Motor neuron (in vitro differentiated cells): ENCODE measurements at regions not wholly inside any gene's neighbourhood (a gene's known extent, or its start where the extent isn't known, plus 50 kb on each side); places are given as distances from the start of the nearest gene placed in this dataset.

ENCODE experiments used
- ATAC-seq, 8 experiments: fragments of 200-7000 bp; cut with Tn5 transposase; replicated peaks in 6 of 8; 2 replicates each; pipeline ENCODE4 v1.8.0; 2021; ENCODE audit warnings: mild to moderate bottlenecking in 8 of 8, moderate library complexity in 8 of 8
- H3K27ac ChIP-seq, 2 donors: fragments of 250-450 bp; sonication (Bioruptor Pico); 2 replicates each; pipeline ENCODE4 v1.9.0; 2021; ENCODE audit warnings: antibody characterized with exemption in 2 of 2, mild to moderate bottlenecking in 2 of 2, moderate library complexity in 1 of 2
- H3K4me1 ChIP-seq, 2 donors: fragments of 250-450 bp; sonication (Bioruptor Pico); replicated peaks in 1 of 2; 2 replicates each; pipeline ENCODE4 v1.6.1; 2021; ENCODE audit warnings: antibody characterized with exemption in 2 of 2, mild to moderate bottlenecking in 2 of 2, moderate library complexity in 1 of 2
- H3K4me3 ChIP-seq, 5 donors: fragments of 250-450 bp; sonication (Bioruptor Pico); 2 replicates each; pipeline ENCODE4 v1.9.0; 2021; ENCODE audit warnings: antibody characterized with exemption in 5 of 5, mild to moderate bottlenecking in 5 of 5, moderate library complexity in 4 of 5
- WGBS, 10 experiments: fragments of 450-650 bp; shearing (Covaris generic); methylation state at CpG; one replicate each; pipeline ENCODE4 v1.0.0; 2022; 5-methylcytosine and 5-hydroxymethylcytosine counted together
- in situ Hi-C, 9 experiments: fragments of 400-800 bp; cut with MboI; loops; one replicate each; pipeline ENCODE4 v1.15.0; 2021; ENCODE audit warnings: low sequenced_read_pairs in 9 of 9, low pct_unique_long_range_greater_than_20kb in 2 of 9; ENCODE audit not compliant: unreplicated experiment in 9 of 9

DNA sequence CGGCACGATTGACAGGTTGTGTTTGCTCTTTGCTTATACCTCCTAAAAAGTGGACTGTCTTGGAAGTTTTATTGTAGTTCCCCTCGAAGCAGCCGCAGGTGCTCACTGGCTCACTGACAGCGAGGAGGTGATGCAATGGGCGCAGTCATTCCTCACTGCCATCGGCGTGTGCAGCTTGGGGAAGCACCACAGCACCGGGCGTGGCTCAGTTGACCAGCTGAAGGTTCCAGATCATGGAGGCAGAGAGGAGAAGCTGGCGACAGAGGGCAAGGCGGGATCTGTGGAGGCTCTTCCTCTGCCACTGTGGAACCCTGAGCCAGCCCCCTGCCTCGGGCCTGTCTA, 72.1 kb upstream of the TNRC6C start:
- in situ Hi-C loops: no loop called here
- H3K4me1 ChIP-seq: peaks cover 61 to 66% of the 10 kb centered on the region in 2 donors
- WGBS, 10 experiments: 0 to 80% (median 70%) methylated on average over 1 to 11 of the region's 13 CpGs; no CpG with 5 or more reads in 3 of the 10 experiments
- ATAC-seq: no peak
- H3K4me3 ChIP-seq: no peak overlapping the region
- H3K27ac ChIP-seq: peak overlapping the region in 1 of 2 donors; percentile 89

GRCh38 chr17:77887110-77887463, 71.4 kb upstream of the TNRC6C start:
- WGBS, 10 experiments: 8 to 100% (median 40%) methylated on average over 1 to 2 of the region's 4 CpGs; no CpG with 5 or more reads in 3 of the 10 experiments
- Histone ChIP-seq H3K4me1 (peaks cover 61 to 66% of the 10 kb centered on the region in 2 donors), H3K27ac (peak overlapping the region; percentile 70 to 89), H3K4me3 (no peak overlapping the region)
- in situ Hi-C loops: no loop called here
- ATAC-seq: no peak

DNA sequence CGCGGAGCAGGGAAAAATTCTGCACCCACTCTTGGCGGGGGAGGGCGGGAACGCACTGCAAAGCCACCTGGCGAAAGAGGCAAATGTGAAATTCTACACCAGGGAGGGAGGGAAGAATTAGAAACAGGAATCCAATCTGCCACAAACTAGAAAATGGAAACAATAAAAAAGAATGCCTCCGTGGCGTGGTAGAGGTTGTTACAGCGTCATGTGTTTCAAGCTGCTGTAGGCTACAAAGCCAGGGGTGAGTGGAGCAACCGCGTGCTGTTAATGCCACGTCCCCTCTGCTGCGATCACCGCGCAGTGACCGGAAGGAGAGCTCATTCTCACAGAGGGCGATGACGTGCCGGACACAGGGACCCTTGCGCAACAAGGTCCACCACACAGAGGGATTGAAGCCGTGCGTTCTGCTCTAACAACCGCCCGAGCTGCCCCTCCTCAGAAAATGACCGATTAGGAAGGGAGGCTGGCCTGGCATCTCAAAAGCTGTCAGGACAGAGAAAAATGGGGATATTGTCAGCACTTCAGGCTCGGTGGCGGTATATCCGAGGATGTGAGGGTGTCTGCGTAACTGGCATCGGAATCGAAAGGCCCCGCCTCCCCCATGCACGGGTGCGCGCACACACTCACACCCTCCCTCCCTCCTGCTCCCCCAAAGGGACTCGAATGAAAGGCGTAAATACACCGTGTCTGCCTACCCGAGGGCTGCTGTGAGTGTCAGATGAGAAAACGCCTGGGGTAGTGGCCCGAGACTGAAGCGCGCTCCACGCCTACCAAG, 70.8 kb upstream of the TNRC6C start:
- peak overlapping the region; percentile 4 to 20 (median 18) for H3K4me3 ChIP-seq
- in situ Hi-C loops: no loop called here
- H3K27ac ChIP-seq: peak overlapping the region; percentile 70 to 89
- ATAC-seq: peak; percentile 73 to 89 (median 82)
- 0 to 47% (median 9%) methylated on average over 5 to 30 of the region's 44 CpGs for WGBS, 10 experiments
- peaks cover 61 to 66% of the 10 kb centered on the region in 2 donors for H3K4me1 ChIP-seq

GRCh38 chr17:77888242-77889134, 70.0 kb upstream of the TNRC6C start:
- 25 to 92% (median 55%) methylated on average over 4 to 13 of the region's 13 CpGs; no CpG with 5 or more reads in 1 of the 10 experiments for WGBS, 10 experiments
- in situ Hi-C loops: no loop called here
- Histone ChIP-seq H3K4me3 (peak overlapping the region in 4 of 5 donors; percentile 7 to 20 (median 19)), H3K27ac (peak overlapping the region; percentile 70 to 89), H3K4me1 (peaks cover 61 to 66% of the 10 kb centered on the region in 2 donors)
- peak in 2 of 8 experiments; percentile 6 to 7 for ATAC-seq

- Histone ChIP-seq H3K27ac (no peak overlapping the region), H3K4me1 (peaks cover 57 to 60% of the 10 kb centered on the region in 2 donors), H3K4me3 (no peak overlapping the region)
- no peak for ATAC-seq
- in situ Hi-C loops: no loop called here
- WGBS, 10 experiments: 0 to 100% (median 75%) methylated on average over 1 to 4 of the region's 4 CpGs; no CpG with 5 or more reads in 2 of the 10 experiments
Measured at GRCh38 chr17:77889135-77889505, 69.4 kb upstream of the TNRC6C start.

GRCh38 chr17:77889866-77890760, 68.4 kb upstream of the TNRC6C start:
- in situ Hi-C loops: no loop called here
- Histone ChIP-seq H3K4me3 (no peak overlapping the region), H3K27ac (no peak overlapping the region), H3K4me1 (peaks cover 53 to 56% of the 10 kb centered on the region in 2 donors)
- ATAC-seq: no peak
- WGBS, 10 experiments: 40 to 94% (median 81%) methylated on average over 1 to 14 of the region's 28 CpGs; no CpG with 5 or more reads in 4 of the 10 experiments

DNA sequence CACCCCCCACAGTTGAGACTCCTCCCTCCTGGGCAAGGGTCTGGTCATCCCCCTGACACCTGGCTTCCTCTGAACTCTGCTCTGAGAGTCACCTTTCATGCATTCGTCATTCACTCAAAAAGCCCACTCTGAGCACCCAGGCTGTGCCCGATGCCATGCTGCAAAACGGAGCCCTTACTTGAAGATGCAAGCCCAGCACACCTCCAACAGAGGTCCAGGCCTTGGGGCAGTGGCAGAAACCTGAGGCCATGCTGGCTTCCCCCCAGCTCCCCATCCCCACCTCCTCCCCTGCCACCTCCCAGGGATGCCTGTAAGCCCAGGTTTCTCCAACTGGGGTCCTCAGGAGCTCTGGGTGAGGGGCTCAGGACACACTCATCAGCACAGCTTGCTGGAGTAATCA, 67.7 kb upstream of the TNRC6C start:
- in situ Hi-C loops: no loop called here
- no peak for ATAC-seq
- H3K4me1 ChIP-seq: peaks cover 53 to 54% of the 10 kb centered on the region in 2 donors
- H3K27ac ChIP-seq: no peak overlapping the region
- no peak overlapping the region for H3K4me3 ChIP-seq
- WGBS, 10 experiments: no CpG with 5 or more reads among the region's 3 CpGs

DNA sequence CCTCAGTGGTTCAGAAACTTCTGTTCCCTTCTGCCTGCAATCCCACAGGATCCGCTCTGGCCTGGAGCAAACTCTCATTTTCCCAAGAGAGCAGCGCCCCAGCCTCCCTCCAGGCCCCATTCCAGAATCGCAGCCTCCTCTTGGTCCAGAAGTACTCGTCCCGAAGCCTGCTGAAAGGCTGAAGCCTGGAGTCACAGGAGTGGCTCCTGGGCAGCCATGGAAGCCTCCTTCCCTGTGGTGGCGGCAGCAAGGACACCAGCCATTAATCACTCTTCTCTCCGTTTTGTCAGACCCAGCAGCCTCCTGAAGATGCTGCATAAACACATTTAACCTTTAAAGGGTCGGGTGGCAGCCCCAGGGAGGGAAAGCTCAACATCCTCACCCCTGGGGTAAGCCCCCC, 66.9 kb upstream of the TNRC6C start:
- Histone ChIP-seq H3K4me1 (peaks cover 47 to 50% of the 10 kb centered on the region in 2 donors), H3K4me3 (no peak overlapping the region), H3K27ac (peak overlapping the region in 1 of 2 donors; percentile 73)
- in situ Hi-C loops: no loop called here
- WGBS, 10 experiments: 0 to 100% (median 50%) methylated on average over 1 to 6 of the region's 8 CpGs
- ATAC-seq: peak in 1 of 8 experiments; percentile 5

DNA sequence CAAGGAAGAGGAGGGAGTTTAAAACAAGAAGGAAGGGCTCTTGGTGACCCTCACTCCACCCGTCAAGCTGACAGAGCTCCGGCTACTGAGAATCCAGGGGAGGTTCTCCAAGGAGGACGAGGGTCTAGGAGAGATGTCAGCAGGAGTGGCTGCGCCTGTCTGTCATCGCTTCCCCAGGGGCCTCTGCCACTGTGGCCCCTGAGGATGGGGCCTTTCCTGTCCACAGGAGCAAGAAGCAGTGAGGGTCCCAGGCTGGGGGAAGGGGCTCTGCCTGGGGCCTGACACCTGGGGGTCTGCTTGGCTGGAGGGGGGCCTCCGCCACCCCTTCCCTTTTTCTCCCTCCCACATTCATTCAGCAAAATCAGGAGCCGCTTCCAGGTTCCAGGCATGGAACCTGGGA, 66.5 kb upstream of the TNRC6C start:
- H3K4me1 ChIP-seq: peaks cover 43 to 45% of the 10 kb centered on the region in 2 donors
- no peak overlapping the region for H3K4me3 ChIP-seq
- in situ Hi-C loops: no loop called here
- no peak for ATAC-seq
- 66 to 100% (median 85%) methylated on average over 1 to 3 of the region's 7 CpGs; no CpG with 5 or more reads in 6 of the 10 experiments for WGBS, 10 experiments
- peak overlapping the region in 1 of 2 donors; percentile 73 for H3K27ac ChIP-seq

- H3K27ac ChIP-seq: peak overlapping the region in 1 of 2 donors; percentile 73
- peaks cover 37 to 41% of the 10 kb centered on the region in 2 donors for H3K4me1 ChIP-seq
- WGBS, 10 experiments: 59 to 80% (median 73%) methylated on average over 1 to 9 of the region's 22 CpGs; no CpG with 5 or more reads in 4 of the 10 experiments
- no peak overlapping the region for H3K4me3 ChIP-seq
- peak in 6 of 8 experiments; percentile 19 to 67 (median 34) for ATAC-seq
- in situ Hi-C loops: no loop called here
Measured at GRCh38 chr17:77892469-77893143, 65.9 kb upstream of the TNRC6C start.

GRCh38 chr17:77893144-77894044, 65.1 kb upstream of the TNRC6C start:
- 66 to 95% (median 83%) methylated on average over 1 to 14 of the region's 23 CpGs; no CpG with 5 or more reads in 1 of the 10 experiments for WGBS, 10 experiments
- Histone ChIP-seq H3K27ac (peak overlapping the region in 1 of 2 donors; percentile 73), H3K4me1 (peaks cover 29 to 33% of the 10 kb centered on the region in 2 donors), H3K4me3 (no peak overlapping the region)
- peak in 1 of 8 experiments; percentile 17 for ATAC-seq
- in situ Hi-C loops: no loop called here
